GM19455 (cell line): ENCODE measurements at regions not wholly inside any gene's neighbourhood (a gene's known extent, or its start where the extent isn't known, plus 50 kb on each side); places are given as distances from the start of the nearest gene placed in this dataset.

ENCODE experiments used
- ATAC-seq: cut with Tn5 transposase; IDR thresholded peaks from one replicate; pipeline ENCODE4 v1.9.1; 2021; ENCODE audit not compliant: unreplicated experiment

DNA sequence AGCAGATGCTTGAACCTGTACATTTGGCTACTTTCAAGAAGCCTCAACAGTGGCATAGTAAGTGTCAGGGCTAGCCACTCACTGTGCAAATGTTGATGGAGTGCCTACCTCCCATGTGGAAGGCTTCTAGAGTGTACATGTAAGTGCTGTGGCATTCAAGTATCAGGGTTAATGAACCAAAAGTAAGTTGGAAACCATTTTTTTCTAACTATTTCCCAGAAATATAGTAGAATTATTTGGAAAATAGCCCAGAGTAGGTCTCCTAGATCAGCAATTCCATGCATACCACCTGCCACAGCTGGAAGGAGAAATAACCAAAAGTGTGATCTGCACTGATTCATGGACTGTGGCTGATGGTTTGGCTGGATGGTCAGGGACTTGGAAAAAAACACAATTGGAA is 53.3 kb downstream of the FOXD1 start:
- no peak for ATAC-seq

DNA sequence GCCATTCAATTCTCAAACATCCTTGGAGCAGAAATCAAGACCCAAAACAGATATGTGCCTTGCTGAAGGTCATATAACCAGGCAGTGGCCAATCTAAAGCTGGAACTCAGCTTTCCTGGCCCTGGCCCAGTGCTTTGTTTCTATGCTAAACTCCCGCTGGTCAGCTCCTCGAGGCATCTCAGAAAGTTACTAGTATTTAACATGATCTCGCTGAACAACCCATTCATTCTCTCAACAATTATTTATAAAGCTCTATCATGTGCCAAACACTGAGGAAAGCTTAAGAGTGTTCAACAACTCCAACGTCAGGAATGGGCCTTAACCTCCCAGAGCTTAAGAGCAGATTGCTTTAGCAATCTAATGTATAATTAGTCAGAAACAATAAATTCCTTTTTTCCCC is 54.0 kb downstream of the FOXD1 start:
- no peak for ATAC-seq

DNA sequence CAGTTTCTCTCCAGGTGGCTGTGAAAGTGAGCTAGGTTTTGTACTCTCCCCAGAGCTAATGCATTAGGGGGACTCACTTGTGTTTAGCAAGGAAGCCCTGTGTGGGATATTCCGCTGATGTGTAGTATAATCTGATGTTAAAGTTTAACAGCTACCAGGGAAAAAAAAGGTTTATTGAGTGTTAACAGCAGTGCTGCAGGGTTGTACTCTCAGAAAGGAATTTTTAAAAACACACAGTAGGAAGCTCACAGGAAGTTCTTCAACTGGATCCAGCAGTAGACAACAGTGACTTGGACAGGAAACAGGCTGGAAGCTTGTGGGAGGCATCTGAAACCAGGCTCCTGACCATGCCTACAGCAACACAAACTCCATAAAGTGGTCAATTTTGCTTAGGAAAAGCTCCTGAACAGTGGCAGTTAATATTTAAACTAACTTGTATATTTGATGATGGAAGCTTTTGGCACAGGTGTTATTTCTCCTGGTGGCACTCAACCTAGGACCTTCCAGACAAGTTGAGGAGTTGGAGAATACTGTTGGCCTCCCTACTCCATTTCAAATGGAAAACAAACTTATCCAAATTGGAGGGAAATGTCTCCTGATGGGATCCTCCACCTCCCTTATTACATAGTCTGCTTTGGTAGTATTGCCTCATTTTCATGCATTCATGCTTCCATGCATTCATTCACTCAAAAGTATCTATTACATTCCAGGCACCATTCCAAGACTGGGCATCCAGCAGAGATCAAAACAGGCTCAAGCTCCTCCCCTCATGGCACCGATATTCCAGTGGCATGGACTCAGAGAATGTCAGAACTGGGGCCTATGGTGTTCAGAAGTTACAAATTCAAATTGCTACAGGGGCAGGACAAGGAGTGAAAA is 54.7 kb downstream of the FOXD1 start:
- ATAC-seq: no peak

DNA sequence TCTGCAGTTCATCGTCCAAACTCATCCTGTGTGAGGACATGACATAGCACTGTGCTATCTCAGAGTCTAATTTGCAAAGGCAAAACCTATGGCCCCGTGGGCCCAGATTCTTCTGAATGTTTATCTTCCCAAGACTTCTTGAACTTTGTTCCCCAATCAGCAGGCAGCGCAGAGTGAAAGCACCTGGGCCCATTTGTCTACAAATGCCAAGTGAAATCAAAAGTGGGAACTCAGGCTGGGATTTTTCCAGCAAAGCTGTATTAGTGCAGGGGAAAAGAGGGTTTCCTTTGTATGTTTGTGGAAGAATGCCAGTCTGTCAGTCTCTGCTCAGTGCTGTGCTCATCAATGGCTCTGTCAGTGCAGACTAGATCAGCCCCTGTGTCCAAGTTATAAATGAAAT is 55.8 kb downstream of the FOXD1 start:
- no peak for ATAC-seq

DNA sequence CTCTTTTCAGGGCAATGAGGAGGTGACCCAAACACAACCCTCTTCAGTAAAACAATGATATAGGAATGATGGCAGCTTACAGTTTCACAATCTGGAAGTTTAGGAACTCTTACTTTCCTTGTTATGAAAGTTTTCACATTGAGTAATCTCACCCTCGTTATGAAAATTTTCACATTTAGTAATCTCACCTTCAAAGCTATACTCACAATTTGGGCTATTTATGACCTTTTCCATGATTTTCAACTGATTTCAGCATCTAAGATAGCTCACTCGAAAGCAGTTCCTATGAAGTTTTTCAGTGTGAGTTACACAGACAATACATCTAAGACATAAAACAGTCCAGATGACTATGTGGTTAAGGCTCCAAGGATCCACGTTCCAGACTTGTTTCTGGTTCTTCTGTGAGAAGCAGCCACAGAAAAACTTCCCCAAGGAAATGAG is 57.1 kb downstream of the FOXD1 start:
- ATAC-seq: no peak

DNA sequence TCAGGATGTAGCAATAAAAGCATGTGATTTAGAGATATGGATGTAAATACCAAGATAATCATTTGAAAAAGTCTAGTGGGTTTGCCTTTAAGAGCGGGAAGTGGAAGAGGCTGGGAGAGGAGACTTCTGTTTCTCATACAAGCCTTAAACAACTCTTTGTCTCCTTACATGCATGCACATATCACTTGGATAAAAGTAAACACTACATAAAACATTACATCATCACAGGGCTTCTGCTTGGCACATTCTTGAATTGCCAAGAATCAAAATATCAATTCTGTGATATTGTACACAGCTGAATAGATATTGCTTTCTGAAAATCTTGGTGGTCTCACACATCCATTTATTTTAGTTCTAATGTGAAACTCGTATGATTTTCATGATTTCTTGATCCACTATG is 57.6 kb downstream of the FOXD1 start:
- no peak for ATAC-seq

DNA sequence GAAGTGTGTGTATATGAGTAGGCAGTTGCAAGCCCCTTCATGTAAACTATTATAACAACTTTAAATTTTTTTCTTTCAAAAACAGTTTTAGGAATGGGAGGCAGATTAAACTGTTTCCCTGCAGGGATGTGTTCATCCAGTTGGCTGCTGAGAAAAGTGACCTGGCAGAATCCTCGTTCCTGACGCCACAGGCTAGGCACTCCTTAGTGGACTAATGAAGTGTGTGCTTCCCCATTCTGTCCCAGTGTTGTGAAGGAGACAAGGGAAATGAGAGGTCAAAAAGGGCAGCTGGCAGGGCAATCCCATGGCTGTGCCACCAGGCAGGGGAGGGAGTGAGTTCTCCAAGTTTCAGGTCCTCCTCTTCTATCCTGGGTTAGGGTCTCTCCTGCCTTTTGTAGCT is 59.8 kb downstream of the FOXD1 start:
- no peak for ATAC-seq

DNA sequence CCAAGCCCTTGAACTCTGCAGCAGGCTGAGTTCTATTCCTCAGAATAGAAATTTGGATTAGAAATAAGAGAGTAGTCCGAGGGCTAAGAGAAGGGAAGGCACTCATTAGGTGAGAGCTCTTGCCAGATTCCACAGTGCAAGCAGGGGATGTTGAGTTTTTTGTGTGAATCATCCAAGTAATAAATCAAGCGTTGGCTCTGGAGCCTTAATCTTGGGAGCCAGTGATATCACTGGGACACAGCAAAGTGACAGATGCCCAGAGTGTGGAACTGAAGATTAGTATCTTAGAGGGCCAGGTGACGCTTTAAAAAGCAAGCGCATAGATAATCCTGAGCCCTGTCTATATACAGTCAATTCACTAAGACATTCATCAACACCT is 60.3 kb downstream of the FOXD1 start:
- no peak for ATAC-seq

DNA sequence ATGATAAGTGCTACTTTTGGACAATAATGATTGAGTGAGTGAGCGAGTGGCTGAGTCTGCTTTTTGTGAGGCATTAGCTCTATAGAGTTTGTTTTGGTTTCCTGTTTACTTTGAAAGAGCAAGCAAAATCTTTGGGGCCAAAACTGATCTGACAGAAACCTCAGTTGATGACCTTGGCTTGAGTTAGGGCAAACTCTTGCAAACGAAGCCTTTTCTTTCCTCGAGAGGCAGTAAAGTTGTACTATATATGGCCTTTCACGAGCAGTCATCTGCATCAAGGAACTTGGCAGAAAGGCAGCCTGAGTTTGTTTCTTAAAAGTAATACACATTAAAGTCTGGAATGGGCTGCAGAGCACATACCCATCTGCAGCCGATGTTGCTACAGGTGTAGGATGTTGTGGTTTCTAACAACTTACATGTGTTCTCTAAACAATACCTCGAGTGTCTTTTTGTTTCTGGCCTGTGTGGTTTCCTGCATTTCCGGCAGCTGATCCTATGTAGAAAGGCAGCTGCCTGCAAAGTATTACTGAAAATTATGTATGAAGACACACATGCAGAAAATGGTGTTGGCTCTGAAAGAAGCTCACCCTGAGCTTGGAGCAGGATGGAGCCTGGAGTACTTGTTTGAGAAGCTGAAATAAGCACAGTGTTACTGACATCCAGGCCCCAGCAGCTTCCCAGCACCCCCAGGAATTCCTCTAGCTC is 60.8 kb downstream of the FOXD1 start:
- peak; percentile 92 for ATAC-seq

DNA sequence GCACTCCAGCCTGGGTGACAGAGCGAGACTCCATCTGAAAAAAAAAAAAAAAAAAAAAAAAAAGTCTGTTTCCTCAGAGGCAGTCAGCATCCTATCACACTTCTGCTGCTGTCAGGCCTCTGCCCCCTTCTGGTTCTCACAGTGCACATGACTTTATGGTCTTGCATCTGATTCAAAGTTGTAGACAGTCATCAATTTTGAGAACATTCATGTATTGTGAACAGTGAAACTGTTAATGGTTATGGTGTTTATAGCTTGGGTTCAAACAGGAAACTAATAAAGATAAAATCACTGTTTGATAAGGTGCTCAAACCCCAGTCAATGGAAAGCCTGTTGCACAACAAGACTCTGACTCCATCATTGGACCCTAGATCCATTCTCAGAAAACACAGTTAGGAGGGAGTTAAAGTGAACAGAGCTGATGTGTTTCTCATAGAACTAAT is 61.4 kb downstream of the FOXD1 start:
- ATAC-seq: peak; percentile 46

DNA sequence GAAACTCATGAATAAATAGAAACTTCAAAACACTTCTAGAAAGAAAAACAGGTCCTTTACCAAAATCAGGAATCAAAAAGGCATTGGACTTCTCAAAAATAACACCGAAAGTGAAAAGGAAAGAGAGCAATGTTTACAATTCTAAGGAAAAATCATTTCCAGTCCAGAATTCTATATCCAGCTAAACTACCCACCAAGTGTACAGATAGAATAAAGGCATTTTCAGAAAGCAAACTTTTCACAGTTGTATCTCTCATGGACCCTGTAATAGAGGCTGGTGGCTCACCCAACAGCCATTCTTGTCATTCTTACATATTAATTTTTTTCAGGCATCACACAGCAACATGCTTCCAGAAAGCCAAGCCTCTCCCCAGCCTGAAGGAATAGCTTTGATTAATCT is 63.7 kb downstream of the FOXD1 start:
- no peak for ATAC-seq

DNA sequence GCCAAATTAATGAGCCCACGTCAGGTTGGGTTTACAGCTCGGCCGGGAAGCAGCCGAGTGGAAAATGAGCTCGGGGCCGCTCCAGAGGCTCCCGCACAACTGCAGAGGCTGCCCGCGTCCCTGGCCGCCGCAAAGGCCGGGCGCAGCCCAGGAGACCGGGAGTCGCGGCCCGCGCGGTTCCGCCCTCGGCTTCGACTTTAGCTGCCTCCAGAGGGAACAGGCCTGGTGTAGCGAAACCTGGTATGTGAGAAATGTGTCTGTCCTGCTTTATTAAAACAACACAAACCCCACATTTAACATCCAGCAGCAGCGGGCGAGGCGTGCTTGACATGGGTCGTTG is 66.2 kb downstream of the FOXD1 start:
- no peak for ATAC-seq

DNA sequence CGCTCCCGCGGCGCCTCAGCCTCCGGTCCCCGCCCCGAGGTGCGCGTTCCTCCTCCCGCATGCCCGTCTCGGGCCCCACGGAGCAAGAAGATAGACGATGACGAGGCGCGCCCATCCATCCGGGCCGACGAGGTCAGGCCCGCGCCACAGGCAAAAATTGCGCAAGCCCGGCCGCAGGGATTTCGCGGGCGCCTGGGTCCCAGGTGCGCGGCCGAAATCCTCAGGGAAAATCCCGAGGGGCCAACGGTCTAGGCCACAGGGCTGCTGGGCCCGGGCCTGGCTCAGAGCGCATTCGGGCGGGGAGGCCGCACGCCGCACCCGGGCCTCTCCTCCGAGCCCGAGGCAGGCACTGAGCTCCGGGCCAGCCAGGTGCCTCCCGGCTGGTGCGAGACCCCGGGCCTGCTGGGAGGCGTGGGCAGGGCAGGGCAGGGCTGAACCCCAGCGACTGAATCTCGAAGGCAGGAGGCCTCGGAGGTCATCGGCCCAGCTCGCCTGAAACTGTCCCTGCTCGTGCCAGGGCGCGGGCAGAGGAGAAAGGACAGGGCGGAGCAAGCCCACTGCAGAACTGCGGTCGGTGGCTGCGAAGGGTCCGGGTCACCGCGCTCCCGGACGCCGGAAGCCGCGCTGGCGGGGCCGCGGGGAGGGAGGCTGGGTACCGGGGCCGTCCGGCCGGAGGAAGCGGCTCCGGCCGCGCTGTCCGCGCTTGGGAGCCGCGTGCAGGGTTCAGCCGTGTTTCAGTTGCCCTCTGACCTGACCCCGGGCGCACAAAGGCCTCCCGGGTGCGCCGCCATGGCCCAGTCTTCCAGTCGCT is 66.8 kb downstream of the FOXD1 start:
- no peak for ATAC-seq

DNA sequence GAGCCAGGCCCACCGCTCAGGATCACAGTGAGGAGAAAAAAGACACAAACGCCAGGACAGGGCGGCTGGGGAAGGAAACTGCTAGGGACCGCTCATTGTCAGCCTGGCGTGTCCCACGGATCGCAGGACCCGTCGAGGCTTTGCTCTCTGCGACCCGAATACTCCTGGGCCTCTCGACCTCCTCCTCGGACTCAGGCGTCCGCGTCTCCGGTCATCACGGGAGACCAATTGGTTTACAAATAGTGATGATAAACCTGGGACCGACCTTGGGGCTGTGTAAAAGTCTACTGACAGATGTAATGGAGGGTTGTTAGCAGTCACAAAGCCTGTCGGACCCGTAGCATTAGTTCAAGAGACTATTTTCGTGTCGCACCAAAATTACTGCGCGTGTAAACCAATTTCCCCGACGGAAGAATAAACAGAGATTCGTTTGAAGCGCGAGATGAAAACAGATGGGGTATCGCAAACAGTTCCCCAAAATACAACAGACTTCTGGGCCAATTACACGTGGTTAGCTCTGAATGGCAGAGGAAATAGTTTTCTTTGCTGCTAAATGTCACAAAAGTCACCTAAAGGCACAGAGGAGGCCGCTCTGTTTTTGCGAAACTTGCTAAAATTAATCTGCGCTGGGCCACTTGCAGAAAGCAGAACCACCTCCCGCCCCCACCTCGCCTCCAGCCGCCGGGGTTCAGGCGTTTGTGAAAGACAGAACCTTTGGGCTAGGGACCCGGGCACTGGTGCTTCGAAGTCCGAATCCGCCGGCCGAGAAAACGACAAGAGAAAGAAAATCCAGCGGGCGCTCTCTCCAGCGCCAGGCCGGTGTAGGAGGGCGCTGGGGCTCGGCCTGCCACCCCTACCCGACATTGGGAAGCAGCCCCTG is 67.6 kb downstream of the FOXD1 start:
- no peak for ATAC-seq

DNA sequence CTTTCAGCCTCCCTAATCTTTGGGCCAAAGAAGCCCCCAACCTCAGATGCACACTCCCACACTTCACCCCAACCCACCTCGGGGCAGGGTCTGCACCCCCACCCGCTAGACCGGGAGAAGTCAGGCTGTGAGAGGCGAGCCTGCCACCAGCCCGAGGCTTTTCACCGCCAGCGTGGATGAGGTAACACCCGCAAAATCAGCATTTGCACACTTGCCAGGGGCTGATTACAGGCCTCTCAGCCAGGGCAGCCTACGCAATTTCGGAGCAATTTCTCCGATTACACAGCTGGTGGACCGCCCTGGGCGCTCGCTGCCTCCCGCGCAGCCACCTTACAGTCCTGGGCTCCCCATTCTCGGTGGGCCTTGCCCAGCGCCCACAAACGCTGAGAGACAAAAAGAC is 68.5 kb downstream of the FOXD1 start:
- ATAC-seq: no peak

DNA sequence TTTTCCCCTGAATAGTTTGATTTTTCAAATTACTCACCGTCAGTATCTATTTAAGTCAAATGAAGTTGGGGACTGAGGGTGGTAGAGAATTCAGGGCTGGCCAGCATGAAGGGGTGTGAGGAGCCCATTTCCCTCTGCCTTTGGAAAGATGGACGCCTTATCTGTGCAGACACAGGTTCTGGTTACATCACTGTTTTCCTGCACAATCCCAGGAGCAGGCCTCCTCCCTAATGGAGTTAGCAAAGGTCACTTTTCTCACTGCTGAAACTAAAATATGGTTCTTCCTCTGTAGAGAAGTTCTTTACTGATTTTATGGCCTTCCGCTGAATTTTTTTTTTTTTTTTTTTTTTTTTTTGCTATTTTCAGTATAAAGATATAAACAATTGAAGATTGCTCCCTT is 69.1 kb downstream of the FOXD1 start:
- no peak for ATAC-seq

DNA sequence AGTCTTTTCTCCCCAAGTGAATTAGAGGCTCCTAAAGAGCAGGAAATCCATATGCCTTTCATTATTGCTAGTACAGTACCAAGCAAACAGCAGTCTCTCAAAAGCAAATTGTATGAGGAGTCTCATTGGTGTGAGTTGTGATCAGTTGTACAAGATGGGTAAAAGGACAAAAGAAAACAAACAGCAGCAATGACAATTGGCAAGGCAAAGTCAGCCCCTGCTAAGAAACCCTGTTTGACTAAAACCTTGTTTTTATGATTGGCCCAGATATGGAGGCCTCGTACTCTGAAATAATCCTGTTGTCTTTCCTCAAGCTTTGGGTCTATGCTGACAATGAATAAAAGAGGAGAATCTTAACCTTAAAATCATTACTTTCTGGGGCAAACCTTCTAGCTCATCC is 69.8 kb downstream of the FOXD1 start:
- ATAC-seq: no peak

DNA sequence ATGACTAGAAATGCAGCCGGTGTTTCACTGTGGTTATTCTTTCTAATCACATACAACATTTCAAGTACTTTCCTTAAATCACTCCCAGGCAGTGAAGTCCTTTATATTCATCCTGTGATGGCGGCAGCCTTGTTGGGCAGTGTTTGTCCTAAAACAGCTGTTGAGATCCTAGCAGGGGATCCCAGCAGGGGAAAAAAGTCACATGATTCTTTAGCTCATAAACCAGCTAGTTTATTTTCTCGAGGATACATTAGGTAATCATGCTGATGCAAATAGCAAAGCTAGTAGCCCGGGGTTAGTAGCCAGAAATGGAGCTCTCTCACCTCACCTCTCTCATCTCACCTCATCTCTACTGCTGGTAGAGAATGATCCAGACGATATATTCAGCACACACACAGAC is 70.5 kb downstream of the FOXD1 start:
- ATAC-seq: no peak

DNA sequence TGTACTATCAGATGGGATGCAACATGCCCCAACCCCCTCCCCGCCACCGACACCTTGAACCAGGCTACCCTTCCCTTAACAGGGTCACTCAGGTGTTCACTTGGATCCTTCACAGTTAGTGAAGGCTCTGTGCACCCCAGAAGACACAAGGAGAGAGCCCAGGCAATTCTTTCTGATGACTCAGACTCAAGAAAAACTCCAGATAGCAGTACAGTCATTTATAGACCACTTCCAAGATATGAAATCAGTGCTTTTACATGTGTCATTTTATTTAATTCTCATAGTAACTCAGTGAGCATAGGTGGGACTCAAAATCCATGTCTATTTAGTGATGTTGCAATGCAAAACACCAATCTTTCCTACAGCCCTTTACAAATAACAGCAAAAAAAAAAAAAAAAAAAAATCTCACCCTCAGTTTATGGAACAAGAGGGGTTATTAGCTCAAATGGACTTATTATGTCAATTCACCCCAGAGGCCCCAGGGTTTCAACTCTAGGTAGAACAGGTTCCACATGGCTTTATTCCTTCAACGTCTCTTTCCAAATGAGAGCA is 71.9 kb downstream of the FOXD1 start:
- ATAC-seq: no peak

DNA sequence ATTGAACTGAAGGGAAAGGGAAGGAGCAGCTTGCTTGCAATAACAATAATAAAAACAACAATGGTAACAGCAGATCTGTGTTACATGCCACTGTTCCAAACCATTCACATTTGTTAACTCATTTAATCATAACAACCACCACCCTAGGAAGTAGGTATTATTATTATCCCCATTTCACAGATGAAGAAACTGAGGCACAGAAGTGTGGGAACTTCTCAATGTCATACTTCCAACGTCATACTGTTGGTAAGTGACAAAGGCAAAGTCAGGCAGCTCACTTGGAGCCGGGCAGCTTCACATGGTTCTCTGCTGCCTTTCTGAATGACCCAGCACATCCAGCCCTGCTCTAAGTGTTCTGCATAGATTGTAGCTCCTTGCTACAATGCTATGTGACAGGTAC is 72.6 kb downstream of the FOXD1 start:
- ATAC-seq: no peak

DNA sequence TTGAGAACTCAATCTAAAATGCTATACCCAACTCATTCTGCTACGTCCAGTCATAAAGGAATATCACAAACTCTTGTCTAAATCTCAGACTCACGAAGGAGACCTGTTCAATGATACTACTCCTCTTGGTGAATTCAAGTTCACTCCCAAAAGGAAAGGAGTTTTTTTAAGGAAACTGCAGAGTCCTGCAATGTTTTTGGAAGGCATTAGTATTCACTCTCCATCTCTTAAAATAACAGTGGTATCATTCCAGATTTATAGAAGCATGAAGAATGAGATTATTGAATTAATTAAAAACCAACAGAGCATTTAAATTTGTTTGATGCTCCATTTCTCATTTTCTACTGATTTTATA is 73.4 kb downstream of the FOXD1 start:
- ATAC-seq: no peak
